ENCODE measurements at regions not wholly inside any gene's neighbourhood (a gene's known extent, or its start where the extent isn't known, plus 50 kb on each side); places are given as distances from the start of the nearest gene placed in this dataset.

- no peak for TF ChIP-seq CTCF (IDR thresholded peaks at IDR 0.05)
- no peak for TF ChIP-seq POLR2A (IDR thresholded peaks at IDR 0.05)
Observed at GRCh38 chr2:9153643-9153980, 53.0 kb upstream of the ASAP2 start.

Measured in Peyer's patch (tissue), 4 donors.